ENCODE measurements at regions not wholly inside any gene's neighbourhood (a gene's known extent, or its start where the extent isn't known, plus 50 kb on each side); places are given as distances from the start of the nearest gene placed in this dataset.

DNA sequence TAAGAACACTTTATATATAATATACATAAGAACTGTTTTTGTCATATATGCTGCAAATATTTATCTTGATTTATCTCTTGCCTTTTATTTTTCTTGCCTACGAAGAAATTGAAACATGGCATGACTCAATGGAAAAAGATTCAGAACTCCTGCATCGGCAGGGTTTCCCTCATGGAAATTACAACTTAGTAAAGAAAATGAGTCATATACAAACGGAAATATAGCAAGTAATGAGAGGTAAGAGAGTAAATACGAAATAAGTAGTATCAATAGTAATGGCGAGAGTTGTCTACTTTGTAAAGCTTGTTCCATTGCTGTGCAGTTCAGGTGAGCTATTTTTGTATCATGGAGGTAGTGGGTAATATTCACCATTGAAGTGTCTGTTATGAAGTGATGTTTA lies 350.4 kb downstream of the DDX10 start (continued):
- TF ChIP-seq, protein P1, sequence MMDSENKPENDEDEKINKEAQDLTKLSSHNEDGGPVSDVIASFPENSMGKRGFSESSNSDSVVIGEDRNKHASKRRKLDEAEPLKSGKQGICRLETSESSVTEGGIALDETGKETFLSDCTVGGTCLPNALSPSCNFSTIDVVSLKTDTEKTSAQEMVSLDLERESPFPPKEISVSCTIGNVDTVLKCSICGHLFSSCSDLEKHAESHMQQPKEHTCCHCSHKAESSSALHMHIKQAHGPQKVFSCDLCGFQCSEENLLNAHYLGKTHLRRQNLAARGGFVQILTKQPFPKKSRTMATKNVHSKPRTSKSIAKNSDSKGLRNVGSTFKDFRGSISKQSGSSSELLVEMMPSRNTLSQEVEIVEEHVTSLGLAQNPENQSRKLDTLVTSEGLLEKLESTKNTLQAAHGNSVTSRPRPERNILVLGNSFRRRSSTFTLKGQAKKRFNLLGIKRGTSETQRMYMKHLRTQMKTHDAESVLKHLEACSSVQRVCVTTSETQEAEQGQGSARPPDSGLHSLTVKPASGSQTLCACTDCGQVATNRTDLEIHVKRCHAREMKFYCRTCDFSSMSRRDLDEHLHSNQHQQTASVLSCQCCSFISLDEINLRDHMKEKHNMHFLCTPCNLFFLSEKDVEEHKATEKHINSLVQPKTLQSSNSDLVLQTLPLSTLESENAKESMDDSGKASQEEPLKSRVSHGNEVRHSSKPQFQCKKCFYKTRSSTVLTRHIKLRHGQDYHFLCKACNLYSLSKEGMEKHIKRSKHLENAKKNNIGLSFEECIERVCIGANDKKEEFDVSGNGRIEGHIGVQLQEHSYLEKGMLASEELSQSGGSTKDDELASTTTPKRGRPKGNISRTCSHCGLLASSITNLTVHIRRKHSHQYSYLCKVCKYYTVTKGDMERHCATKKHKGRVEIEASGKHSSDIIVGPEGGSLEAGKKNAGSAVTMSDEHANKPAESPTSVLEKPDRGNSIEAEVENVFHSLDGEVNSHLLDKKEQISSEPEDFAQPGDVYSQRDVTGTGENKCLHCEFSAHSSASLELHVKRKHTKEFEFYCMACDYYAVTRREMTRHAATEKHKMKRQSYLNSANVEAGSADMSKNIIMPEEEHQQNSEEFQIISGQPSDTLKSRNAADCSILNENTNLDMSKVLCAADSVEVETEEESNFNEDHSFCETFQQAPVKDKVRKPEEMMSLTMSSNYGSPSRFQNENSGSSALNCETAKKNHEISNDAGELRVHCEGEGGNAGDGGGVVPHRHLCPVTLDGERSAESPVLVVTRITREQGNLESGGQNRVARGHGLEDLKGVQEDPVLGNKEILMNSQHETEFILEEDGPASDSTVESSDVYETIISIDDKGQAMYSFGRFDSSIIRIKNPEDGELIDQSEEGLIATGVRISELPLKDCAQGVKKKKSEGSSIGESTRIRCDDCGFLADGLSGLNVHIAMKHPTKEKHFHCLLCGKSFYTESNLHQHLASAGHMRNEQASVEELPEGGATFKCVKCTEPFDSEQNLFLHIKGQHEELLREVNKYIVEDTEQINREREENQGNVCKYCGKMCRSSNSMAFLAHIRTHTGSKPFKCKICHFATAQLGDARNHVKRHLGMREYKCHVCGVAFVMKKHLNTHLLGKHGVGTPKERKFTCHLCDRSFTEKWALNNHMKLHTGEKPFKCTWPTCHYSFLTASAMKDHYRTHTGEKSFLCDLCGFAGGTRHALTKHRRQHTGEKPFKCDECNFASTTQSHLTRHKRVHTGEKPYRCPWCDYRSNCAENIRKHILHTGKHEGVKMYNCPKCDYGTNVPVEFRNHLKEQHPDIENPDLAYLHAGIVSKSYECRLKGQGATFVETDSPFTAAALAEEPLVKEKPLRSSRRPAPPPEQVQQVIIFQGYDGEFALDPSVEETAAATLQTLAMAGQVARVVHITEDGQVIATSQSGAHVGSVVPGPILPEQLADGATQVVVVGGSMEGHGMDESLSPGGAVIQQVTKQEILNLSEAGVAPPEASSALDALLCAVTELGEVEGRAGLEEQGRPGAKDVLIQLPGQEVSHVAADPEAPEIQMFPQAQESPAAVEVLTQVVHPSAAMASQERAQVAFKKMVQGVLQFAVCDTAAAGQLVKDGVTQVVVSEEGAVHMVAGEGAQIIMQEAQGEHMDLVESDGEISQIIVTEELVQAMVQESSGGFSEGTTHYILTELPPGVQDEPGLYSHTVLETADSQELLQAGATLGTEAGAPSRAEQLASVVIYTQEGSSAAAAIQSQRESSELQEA (IDR thresholded peaks at IDR 0.05; ENCODE audit: low read depth): no peak

DNA sequence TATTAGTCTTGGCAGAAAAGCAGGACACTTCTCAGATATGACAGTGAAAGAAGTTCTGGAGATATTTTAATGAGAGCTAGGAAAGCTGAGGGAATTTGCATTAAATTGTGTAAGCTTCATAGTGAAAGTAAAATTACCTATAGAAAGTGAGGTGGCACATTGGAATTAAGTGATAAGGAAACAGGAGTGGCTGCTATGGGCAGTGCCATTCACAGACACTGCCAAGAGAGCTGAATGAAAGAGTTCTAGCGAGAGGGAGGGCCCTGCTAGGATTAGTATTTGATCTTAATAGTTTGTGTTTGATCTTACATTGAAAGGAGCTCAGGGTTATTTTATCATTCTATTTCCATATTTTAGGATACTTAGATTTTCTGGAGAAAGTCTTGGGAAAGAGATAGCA lies 351.9 kb downstream of the DDX10 start:
- H3K27ac ChIP-seq (ENCODE audit: extremely low read depth, low read depth, low read length): no peak overlapping the region
- no peak overlapping the region for H3K4me3 ChIP-seq
- POLR2A ChIA-PET: interaction anchor here (0.7 kb wide), 1 partner anchor 308 kb away, joined by 4 read pairs; no protein-coding TSS in a partner anchor
- 0% methylated on average over 1 of the region's 1 CpG for WGBS (ENCODE audit: insufficient coverage, low coverage, missing lambda C conversion rate)
- no peaks in the 10 kb centered on the region for H3K9me1 ChIP-seq (ENCODE audit: control insufficient read depth, insufficient read depth, low read length)
- no peak overlapping the region for H3K4me2 ChIP-seq (ENCODE audit: insufficient read depth, low read length)
- no peaks in the 10 kb centered on the region for H3K9me3 ChIP-seq (replicated peaks; ENCODE audit: control insufficient read depth, insufficient read depth, low read depth, low read length)
- H3K9ac ChIP-seq (ENCODE audit: insufficient read depth in 1 of 2, low read depth in 2 of 2, low read length in 2 of 2): no peak overlapping the region
- no peak for DNase-seq (ENCODE audit: extremely low read depth in 1 of 4, low spot score in 3 of 4)
- intact Hi-C loops (cut with micrococcal nuclease): no loop called here
- no peak for FAIRE-seq
- in situ Hi-C loops (cut with MboI): no loop called here
- CTCF ChIA-PET (ENCODE audit: low intra/inter-chr PET ratio): no interaction called here
- H3K4me1 ChIP-seq (replicated peaks in 1 of 2; ENCODE audit: control insufficient read depth in 2 of 2, insufficient read depth in 2 of 2, low read length in 2 of 2): no peaks in the 10 kb centered on the region; a peak in 1 of 5 replicates
- no TSS peak for BruUV-seq (replicated peaks)
- no peaks in the 10 kb centered on the region for H4K20me1 ChIP-seq (replicated peaks; ENCODE audit: control insufficient read depth, insufficient read depth, low read length)
- no peak overlapping the region for H2AFZ ChIP-seq (ENCODE audit: low read depth, low read length)
- no peaks in the 10 kb centered on the region for H3K79me2 ChIP-seq (ENCODE audit: control insufficient read depth, insufficient read depth, low read length)
- H3K27me3 ChIP-seq (ENCODE audit: control insufficient read depth in 2 of 2, insufficient read depth in 2 of 2, low read length in 2 of 2): no peaks in the 10 kb centered on the region
- no peak for ATAC-seq
- no peaks in the 10 kb centered on the region for H3K36me3 ChIP-seq (ENCODE audit: control insufficient read depth, insufficient read depth, low read length)
- TF ChIP-seq NEUROD1 (IDR thresholded peaks at IDR 0.05; ENCODE audit: borderline replicate concordance, low read depth, low read length, partially characterized antibody): no peak
- no peak for TF ChIP-seq ZSCAN32 (CRISPR knock-in tag; IDR thresholded peaks at IDR 0.05)
- TF ChIP-seq ELF1 (tag; IDR thresholded peaks at IDR 0.05): no peak
- TF ChIP-seq ZBTB17 (CRISPR knock-in tag; IDR thresholded peaks at IDR 0.05): no peak
- TF ChIP-seq, protein P2, sequence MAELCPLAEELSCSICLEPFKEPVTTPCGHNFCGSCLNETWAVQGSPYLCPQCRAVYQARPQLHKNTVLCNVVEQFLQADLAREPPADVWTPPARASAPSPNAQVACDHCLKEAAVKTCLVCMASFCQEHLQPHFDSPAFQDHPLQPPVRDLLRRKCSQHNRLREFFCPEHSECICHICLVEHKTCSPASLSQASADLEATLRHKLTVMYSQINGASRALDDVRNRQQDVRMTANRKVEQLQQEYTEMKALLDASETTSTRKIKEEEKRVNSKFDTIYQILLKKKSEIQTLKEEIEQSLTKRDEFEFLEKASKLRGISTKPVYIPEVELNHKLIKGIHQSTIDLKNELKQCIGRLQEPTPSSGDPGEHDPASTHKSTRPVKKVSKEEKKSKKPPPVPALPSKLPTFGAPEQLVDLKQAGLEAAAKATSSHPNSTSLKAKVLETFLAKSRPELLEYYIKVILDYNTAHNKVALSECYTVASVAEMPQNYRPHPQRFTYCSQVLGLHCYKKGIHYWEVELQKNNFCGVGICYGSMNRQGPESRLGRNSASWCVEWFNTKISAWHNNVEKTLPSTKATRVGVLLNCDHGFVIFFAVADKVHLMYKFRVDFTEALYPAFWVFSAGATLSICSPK (IDR thresholded peaks at IDR 0.05; ENCODE audit: borderline replicate concordance): no peak
- no peak for TF ChIP-seq ZC3H8 (IDR thresholded peaks at IDR 0.05)
- TF ChIP-seq, protein P3, sequence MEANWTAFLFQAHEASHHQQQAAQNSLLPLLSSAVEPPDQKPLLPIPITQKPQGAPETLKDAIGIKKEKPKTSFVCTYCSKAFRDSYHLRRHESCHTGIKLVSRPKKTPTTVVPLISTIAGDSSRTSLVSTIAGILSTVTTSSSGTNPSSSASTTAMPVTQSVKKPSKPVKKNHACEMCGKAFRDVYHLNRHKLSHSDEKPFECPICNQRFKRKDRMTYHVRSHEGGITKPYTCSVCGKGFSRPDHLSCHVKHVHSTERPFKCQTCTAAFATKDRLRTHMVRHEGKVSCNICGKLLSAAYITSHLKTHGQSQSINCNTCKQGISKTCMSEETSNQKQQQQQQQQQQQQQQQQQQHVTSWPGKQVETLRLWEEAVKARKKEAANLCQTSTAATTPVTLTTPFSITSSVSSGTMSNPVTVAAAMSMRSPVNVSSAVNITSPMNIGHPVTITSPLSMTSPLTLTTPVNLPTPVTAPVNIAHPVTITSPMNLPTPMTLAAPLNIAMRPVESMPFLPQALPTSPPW (CRISPR knock-in tag; IDR thresholded peaks at IDR 0.05): no peak
- TF ChIP-seq ETV5 (CRISPR knock-in tag; IDR thresholded peaks at IDR 0.05; ENCODE audit: low read depth): no peak
